ENCODE measurements at regions not wholly inside any gene's neighbourhood (a gene's known extent, or its start where the extent isn't known, plus 50 kb on each side); places are given as distances from the start of the nearest gene placed in this dataset.

DNA sequence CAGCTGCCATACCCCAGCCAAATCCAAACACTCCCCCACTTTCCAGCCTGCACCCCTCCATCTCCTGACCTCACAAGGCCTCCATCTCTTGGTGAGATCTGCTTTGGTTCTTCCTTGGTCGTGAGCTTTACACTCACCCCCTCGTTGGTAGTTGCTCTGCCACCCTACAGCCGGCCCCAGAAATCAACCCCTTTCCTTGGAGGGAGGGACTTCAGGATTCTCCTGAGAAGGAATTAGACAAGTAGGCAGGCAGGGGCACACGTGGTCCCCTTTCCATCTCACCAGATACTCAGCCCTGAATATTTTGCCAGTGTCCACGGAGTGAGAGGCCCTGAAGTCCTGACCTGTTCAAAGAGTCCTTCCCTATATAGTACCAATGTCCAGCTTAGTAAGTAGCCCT lies 120.0 kb upstream of the PWP1 start:
- TF ChIP-seq CTCF (conservative IDR thresholded peaks at IDR 0.05 in 1 of 2, IDR thresholded peaks at IDR 0.05 in 1 of 2; ENCODE audit: low read depth in 1 of 2, low read length in 2 of 2) (no peak), EZH2 (IDR thresholded peaks at IDR 0.05; ENCODE audit: low read length, missing control alignments) (no peak)

Data from fibroblast of lung (primary cell).